ENCODE measurements at regions not wholly inside any gene's neighbourhood (a gene's known extent, or its start where the extent isn't known, plus 50 kb on each side); places are given as distances from the start of the nearest gene placed in this dataset.
"Not testable (repeated sequence)": the region's sequence is repeated elsewhere in the genome, so short reads cannot be mapped to it uniquely, and the experiment has no call there.

DNA sequence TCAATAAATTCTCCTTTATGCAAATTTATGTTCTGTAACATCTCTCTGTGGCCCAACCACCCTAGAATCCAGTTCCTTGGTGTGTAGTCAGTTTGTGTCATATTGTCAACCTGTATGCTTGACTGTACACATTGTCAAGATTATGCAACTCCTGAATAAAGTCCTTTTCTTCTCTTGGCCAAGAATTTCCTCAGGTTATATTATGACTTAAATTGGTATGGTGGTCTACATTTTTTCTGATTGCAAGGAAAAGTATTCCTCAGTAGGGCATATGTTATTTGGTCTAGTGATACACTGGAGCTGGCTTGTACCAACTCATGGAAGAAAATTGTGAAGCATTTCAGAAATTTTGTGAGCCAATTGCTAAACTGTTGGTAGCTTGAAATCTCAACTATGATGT lies 482.8 kb upstream of the CHORDC1 start:
- intact Hi-C loops (cut with micrococcal nuclease), result no loop called here

DNA sequence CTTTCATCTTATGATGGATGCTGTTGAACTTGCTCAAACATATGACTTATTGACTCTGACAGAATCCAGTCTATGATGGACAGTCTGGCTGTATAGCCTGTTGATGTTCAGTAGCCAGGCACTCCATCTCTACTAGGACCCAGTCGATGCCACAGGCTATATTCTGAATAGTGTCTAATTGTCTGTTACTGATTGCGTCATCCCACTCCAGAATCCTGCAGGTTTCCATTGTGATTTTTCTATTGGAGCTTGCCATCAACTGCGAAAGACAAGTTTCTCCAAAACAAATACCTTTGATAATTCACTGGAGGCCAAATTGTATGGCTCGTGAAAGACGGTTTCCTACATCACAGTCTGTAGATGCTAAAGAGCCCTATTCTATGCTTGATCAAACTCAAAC lies 481.7 kb upstream of the CHORDC1 start:
- intact Hi-C loops (cut with micrococcal nuclease), result no loop called here

DNA sequence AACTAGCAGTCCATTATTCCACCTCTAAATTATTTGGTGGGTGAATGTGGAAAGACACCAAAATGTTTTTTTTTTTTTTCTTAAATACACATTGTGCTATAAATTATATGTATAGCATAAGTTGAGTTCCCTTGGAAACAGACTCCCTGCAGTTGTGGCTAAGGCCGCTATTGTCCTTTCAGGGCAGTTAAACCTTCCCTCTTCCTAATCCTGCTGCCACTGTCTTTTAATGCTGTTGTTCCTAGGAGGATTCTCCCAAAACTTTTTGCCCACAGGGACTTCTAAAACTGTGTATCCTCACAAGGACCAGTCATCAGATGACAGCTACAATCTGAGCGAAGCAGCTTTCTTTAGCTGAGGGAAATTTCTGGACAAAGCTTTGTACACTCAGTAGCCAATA lies 478.9 kb upstream of the CHORDC1 start:
- intact Hi-C loops (cut with micrococcal nuclease), result no loop called here

GRCh38 chr11:90700789-90701439 lies 478.1 kb upstream of the CHORDC1 start:
- intact Hi-C loops (cut with micrococcal nuclease), result no loop called here

DNA sequence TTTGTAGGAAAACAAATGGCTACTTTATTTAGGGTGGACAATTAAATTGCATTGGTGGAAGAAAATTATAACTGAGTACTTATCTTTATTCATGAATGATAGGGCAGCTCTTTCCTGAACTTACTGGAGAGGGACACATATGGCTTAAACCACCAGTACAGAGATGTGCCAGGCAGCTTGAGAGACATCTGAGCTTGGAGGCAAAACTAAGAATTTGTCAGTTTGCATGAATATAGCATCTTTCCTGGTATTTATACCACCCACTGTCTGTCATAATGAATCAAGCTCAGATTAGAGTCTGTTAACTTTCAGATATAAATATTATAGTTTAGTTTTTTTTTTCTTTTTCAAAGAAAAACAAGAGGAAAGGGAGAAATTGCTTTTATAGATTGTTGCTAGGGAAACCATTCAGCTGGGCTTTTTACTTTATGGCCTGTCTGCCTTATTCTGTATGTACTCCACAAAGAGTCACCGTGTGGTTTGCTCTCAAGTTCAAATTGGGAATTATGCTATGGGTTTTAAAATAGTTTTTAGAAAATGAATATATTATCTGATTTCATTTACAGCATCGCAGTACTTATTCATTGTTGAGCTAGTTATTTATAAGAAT lies 477.0 kb upstream of the CHORDC1 start:
- intact Hi-C loops (cut with micrococcal nuclease), result no loop called here

- intact Hi-C loops (cut with micrococcal nuclease), result no loop called here
Observed at GRCh38 chr11:90698238-90698637, 475.4 kb upstream of the CHORDC1 start.

DNA sequence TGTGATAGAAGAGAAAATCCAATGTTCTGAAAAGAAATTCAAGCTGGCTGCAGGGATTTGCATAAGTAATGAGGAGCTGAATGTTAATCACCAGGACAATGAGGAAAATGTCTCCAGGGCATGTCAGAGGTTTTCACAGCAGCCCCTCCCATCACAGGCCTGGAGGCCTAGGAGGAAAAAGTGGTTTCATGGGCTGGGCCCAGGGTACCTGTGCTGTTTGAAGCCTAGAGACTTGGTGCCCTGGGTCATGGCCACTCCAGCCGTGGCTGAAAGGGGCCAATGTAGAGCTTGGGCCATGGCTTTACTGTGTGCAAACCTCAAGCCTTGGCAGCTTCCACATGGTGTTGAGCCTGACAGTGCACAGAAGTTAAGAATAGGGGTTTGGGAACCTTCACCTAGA lies 452.6 kb upstream of the CHORDC1 start:
- intact Hi-C loops (cut with micrococcal nuclease), result not testable (repeated sequence)

DNA sequence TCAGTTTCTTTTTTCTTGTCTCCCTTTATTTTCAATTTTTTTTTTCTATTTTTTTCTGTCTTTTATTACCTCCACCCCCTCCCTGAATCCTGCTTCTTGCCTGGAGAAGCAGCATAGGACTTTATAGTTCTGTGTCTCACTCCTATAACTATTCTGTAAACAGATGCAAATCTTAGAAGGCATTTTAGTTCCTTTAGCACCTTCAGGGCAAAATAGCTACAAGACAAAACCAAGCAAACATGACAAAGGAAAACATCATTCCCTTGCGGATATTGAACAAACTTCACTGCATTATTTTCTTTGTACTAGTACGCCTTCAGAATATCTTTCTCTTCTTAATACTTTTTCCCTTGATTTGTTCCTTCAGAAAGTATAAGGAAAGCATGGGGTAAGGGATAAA lies 446.2 kb upstream of the CHORDC1 start:
- intact Hi-C loops (cut with micrococcal nuclease), result no loop called here

DNA sequence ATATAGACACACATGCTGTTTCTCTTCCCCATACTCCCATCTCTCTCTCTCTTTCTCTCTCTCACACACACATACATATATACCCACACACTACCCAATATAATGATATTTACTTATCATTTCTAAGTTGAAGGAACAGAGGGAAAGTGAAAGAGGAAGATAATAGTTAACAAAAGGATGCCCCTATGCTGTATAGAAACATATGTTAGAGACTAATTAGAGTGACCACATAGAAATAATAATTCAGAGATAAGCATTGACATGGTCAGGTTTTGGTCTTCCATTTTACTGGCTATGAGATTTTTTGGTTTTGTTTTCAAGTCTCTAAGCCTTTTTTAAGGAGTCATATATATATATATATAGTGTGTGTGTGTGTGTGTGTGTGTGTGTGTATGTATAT lies 445.7 kb upstream of the CHORDC1 start:
- intact Hi-C loops (cut with micrococcal nuclease), result no loop called here

GRCh38 chr11:90661233-90661632 lies 438.4 kb upstream of the CHORDC1 start:
- intact Hi-C loops (cut with micrococcal nuclease), result no loop called here

GRCh38 chr11:90656171-90656570 lies 433.3 kb upstream of the CHORDC1 start:
- intact Hi-C loops (cut with micrococcal nuclease), result no loop called here

GRCh38 chr11:90650153-90650552 lies 427.3 kb upstream of the CHORDC1 start:
- intact Hi-C loops (cut with micrococcal nuclease), result no loop called here

DNA sequence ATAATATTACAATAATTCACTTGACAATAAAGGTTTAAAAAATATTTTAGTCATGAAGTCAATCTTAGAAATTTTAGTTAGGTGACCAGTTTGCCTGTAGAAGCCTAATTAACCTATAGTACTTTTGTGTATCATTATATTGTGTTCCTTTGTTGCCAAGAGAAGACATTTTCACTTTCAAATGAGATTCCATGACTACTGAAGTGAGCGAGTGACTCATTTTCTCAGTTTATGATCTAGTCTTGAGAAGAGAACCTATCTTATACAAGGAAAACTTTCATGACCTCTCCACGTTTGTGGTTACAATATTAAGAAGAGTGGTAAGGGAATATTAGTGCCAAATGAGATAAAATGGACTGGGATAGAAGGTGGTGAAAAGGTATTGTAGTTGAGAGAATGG lies 423.9 kb upstream of the CHORDC1 start:
- intact Hi-C loops (cut with micrococcal nuclease), result no loop called here

DNA sequence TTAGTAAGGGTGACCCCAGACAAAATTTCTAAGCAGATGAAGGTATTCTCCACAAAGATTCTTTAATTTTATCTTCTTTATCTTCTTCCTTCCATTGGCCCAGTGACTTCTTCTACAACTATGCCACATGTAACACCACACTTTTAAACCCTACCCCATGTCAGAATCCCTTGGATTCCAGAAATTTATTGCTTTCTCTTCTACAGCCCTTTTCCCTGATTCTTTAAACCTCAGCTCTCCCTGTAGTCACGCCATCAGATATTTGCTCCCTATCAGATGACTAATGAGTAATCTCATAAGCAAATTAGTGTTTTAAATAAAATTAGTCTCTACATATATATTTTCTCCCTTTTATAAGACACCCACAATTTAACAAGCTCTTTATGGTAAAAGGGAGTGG lies 423.4 kb upstream of the CHORDC1 start:
- intact Hi-C loops (cut with micrococcal nuclease), result no loop called here

DNA sequence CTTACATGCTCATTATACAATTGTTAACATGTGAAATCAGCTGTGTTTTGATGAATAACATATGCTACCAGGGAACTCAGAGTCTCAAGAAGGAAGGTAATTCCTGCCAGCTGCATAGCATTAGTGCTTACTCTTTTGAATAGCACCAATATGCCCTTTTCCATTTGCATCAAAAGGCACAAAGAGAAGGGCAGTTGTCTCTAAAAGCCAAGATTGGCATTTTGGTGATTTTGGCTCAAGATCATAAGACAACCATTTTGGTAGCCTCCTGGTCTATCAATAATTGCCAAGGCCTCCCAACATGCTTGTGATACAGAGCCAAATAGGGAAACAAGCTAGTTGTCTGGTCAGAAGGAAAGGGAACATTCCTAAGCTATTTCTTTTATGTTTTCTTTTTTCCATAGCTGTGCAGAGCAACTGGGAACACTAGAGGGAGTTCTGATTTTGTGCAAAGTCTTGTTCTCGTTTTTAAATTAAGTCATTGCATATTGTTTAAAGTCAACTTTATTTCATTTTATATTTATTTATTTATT lies 416.7 kb upstream of the CHORDC1 start:
- intact Hi-C loops (cut with micrococcal nuclease), result no loop called here

GRCh38 chr11:90635886-90636285 lies 413.0 kb upstream of the CHORDC1 start:
- intact Hi-C loops (cut with micrococcal nuclease), result no loop called here

DNA sequence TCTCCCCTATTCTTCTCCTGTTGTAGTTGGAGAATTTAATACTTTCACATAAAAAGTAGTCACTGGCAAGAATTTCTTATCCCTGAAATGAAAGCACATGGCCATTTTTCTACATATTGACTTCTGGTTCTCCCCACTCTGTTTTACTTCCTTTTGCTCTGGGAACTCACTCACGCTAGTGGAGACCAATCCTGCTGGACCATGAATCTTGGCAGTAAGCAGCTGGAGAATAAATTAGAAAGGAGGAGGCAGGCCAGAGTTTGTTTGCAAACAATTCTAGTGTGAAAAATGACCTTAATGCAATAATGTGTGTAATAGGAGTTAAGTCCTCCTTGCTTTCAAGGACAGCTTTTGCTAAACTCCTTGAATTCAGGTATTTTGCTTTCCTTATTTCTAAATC lies 412.3 kb upstream of the CHORDC1 start:
- intact Hi-C loops (cut with micrococcal nuclease), result no loop called here

- intact Hi-C loops (cut with micrococcal nuclease), result no loop called here
Observed at GRCh38 chr11:90630176-90630575, 407.3 kb upstream of the CHORDC1 start.

DNA sequence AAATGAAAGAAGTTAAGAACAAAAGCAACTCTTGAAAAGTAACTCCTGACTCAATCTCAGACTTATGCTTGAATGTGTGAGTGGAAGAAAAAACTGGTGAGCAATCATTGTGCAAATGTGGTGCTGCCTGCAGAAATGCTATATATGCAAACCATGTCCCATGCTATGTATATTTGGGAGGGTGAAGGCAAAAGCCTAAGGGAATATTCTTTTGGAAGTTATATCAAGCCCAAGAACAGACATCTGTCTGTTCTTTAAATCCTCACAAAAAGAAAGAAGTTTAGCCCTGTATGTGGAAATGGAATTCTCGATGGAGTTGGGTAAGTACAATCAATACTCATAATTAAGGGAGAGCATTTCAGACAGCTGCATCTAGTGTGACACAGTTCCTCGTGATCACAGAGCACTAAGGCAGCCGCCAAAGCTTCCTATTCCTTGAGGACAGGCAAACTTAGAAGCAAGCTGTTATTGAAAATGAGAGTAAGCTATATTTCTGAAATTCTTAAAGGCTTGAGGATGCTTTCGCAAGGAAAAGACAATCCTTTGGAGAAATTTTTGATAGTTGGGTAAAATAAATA lies 406.5 kb upstream of the CHORDC1 start:
- intact Hi-C loops (cut with micrococcal nuclease), result no loop called here

DNA sequence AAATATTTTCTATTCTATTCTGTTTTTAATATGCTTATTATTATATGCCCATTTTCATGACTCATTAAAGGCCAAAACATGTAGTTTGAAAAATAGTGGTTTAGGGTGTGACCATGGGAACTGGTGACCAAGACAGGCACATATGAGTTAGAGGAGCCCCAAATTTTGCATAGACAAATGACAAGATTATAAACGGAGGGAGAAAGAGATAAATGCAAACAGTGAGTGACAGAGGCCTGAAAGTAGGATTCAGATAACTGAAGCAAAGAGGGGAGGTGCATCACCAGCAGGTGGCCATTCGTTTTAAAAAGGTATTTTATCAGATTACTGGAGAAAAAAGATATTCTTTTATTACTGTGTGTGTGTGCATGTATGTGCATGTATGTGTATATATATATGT lies 391.5 kb upstream of the CHORDC1 start:
- intact Hi-C loops (cut with micrococcal nuclease), result no loop called here

- intact Hi-C loops (cut with micrococcal nuclease), result not testable (repeated sequence)
Observed at GRCh38 chr11:90613037-90613436, 390.2 kb upstream of the CHORDC1 start.

DNA sequence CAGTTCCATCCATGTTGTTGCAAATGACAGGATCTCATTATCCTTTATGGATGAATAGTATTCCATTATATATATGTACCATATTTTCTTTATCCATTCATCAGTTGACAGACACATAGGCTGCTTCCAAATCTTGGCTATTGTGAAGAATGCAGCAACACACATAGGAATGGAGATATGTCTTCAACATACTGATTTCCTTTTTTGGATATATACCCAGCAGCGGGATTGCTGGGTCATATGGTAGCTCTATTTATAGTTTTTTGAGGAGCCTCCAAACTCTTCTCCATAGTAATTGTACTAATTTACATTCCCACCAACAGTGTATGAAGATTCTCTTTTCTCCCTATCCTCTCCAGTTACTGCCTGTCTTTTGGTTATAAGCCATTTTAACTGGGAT lies 383.9 kb upstream of the CHORDC1 start:
- intact Hi-C loops (cut with micrococcal nuclease), result no loop called here

DNA sequence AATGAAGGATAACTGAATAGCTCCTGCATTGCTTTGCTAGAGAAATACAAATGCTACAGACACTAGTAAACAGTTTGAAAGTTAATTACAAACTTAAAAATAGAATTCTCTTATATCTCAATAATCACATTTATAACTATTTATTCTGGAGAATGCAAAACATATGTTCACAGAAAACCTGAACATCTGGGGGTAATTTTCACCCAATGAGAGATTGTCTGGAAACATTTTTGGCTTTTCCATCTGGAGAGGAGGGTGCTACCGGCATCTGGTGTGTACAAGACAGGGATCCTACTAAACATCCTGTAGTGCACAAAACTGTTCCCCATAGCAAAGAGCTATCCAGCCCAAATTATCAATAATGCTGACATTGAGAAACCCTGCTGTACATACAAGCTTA lies 378.4 kb upstream of the CHORDC1 start:
- intact Hi-C loops (cut with micrococcal nuclease), result no loop called here
